Activated CD4-positive, alpha-beta T cell treated with anti-CD3 and anti-CD28 coated beads, Interleukin-2, Interleukin-6, amounts not matched to agents 100 ng/mL and 50 ng/mL, durations not matched to agents 16 hours and 8 hours (primary cell): ENCODE measurements at regions not wholly inside any gene's neighbourhood (a gene's known extent, or its start where the extent isn't known, plus 50 kb on each side); places are given as distances from the start of the nearest gene placed in this dataset.
A peak's percentile ranks its signal among the peaks of the same experiment; 100 is the strongest.

Source experiments
- DNase-seq: peaks from one replicate; pipeline ENCODE4 v3.0.0-alpha.2; 2020

- DNase-seq, result no peak
Measured at GRCh38 chr13:103306163-103306562, 239.9 kb upstream of the SLC10A2 start.

- DNase-seq, result no peak
Measured at GRCh38 chr13:103303078-103303651, 236.9 kb upstream of the SLC10A2 start.

GRCh38 chr13:103302676-103303075 lies 236.5 kb upstream of the SLC10A2 start:
- no peak for DNase-seq

- no peak for DNase-seq
Measured at GRCh38 chr13:103299079-103299478, 232.9 kb upstream of the SLC10A2 start.

- no peak for DNase-seq
Measured at GRCh38 chr13:103297083-103297482, 230.9 kb upstream of the SLC10A2 start.

- no peak for DNase-seq
Measured at GRCh38 chr13:103291798-103292572, 225.8 kb upstream of the SLC10A2 start.

GRCh38 chr13:103291226-103291625 lies 225.0 kb upstream of the SLC10A2 start:
- DNase-seq, result no peak

GRCh38 chr13:103289681-103290080 lies 223.5 kb upstream of the SLC10A2 start:
- DNase-seq, result no peak

GRCh38 chr13:103288114-103288513 lies 221.9 kb upstream of the SLC10A2 start:
- DNase-seq, result peak; percentile 1

- DNase-seq, result no peak
Measured at GRCh38 chr13:103287659-103288058, 221.4 kb upstream of the SLC10A2 start.

GRCh38 chr13:103284466-103284865 lies 218.2 kb upstream of the SLC10A2 start:
- DNase-seq, result no peak

- no peak for DNase-seq
Measured at GRCh38 chr13:103283451-103283820, 217.2 kb upstream of the SLC10A2 start.

GRCh38 chr13:103282571-103283450 lies 216.6 kb upstream of the SLC10A2 start:
- no peak for DNase-seq

- DNase-seq, result no peak
Measured at GRCh38 chr13:103277959-103278694, 211.9 kb upstream of the SLC10A2 start.

- no peak for DNase-seq
Measured at GRCh38 chr13:103276775-103277498, 210.7 kb upstream of the SLC10A2 start.

GRCh38 chr13:103275722-103276121 lies 209.5 kb upstream of the SLC10A2 start:
- DNase-seq, result no peak

- no peak for DNase-seq
Measured at GRCh38 chr13:103275081-103275480, 208.9 kb upstream of the SLC10A2 start.

- DNase-seq, result no peak
Measured at GRCh38 chr13:103273825-103274224, 207.6 kb upstream of the SLC10A2 start.

- peak; percentile 1 for DNase-seq
Measured at GRCh38 chr13:103272770-103273169, 206.6 kb upstream of the SLC10A2 start.

GRCh38 chr13:103263448-103263847 lies 197.2 kb upstream of the SLC10A2 start:
- DNase-seq, result no peak

GRCh38 chr13:103255587-103256301 lies 189.5 kb upstream of the SLC10A2 start:
- no peak for DNase-seq

- no peak for DNase-seq
Measured at GRCh38 chr13:103250071-103250470, 183.9 kb upstream of the SLC10A2 start.
